NCI-H524 (cell line): ENCODE measurements at regions not wholly inside any gene's neighbourhood (a gene's known extent, or its start where the extent isn't known, plus 50 kb on each side); places are given as distances from the start of the nearest gene placed in this dataset.
"Not testable (repeated sequence)": the region's sequence is repeated elsewhere in the genome, so short reads cannot be mapped to it uniquely, and the experiment has no call there.

ENCODE experiments used
- DNase-seq, 2 experiments: peaks; one replicate each; lab custom pipeline; 2025; lab: John Stamatoyannopoulos, UW

DNA sequence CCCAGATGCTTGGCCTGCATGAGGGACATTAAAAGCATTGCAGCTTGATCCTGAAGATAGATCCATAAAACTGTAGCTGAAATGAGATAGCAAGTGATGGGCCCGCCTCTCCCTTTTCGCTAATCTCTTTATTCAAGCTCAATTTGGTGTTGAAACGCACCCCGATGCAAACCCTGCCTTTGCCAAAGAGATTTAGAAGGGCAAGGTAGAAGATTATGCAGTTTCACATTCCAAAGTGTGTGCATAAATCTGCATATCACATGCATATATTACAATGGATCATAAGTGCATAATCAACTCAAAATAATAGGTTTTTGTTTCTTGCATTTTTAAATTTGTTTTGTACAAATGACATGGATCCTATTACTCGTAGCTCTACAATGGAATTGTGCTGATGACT, 80.1 kb upstream of the SHANK2 start:
- DNase-seq = no peak

- DNase-seq = no peak
Observed at GRCh38 chr11:71332046-71332445, 79.7 kb upstream of the SHANK2 start.

DNA sequence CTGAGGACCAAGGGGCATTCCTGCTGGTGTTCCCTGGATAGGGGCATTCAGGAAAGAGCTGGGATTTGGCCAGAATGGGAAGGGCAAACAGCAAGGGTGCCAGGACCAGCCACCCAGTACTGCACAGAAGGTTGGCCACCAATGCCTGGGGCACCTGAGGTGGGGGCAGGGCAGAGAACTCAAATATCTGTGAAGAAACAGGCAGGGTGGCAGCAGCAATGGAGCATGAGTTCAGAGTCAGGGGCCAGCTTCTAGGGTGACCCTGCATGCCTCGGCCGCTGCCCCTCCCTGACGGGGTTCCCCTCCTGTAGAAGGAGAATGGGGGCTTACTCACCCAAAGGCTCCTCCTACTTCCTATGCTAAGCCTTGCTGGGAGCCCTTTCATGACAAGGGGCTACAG, 79.3 kb upstream of the SHANK2 start:
- no peak for DNase-seq

GRCh38 chr11:71330996-71331395, 78.6 kb upstream of the SHANK2 start:
- DNase-seq = no peak

DNA sequence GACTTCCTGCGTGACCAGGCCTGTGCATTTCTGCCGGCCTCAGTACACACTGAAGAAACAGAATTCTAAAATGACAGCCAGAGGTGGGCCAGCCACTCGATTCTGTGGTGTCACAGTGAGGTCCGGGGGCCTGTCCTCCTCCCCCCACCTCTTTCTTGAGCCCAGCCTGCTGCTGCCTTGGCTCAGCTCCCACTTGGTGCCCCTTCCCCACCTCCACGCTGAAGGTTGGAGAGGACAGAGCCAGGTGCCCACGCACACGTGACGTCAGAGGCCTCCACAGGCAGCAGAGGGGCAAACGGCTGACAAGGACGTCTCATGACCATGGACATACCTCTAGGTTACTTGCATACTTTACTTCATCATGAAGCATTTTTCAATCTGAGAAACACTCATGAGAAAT, 78.0 kb upstream of the SHANK2 start:
- DNase-seq = no peak

- no peak for DNase-seq
Observed at GRCh38 chr11:71329786-71330185, 77.4 kb upstream of the SHANK2 start.

DNA sequence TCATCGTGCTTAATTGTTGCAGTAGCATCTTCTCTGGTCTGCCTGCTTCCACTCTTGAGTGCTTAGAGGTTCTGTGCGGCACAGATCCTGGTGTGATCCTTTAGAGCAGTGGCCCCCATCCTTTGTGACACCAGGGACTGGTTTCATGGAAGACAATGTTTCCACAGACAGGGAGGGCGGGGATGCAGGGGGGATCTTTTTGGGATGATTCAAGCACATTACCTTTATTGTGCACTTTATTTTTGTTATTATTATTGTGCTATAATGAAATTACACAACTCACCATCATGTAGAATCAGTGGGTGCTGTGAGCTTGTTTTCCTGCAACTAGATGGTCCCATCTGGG, 76.8 kb upstream of the SHANK2 start:
- DNase-seq = no peak

DNA sequence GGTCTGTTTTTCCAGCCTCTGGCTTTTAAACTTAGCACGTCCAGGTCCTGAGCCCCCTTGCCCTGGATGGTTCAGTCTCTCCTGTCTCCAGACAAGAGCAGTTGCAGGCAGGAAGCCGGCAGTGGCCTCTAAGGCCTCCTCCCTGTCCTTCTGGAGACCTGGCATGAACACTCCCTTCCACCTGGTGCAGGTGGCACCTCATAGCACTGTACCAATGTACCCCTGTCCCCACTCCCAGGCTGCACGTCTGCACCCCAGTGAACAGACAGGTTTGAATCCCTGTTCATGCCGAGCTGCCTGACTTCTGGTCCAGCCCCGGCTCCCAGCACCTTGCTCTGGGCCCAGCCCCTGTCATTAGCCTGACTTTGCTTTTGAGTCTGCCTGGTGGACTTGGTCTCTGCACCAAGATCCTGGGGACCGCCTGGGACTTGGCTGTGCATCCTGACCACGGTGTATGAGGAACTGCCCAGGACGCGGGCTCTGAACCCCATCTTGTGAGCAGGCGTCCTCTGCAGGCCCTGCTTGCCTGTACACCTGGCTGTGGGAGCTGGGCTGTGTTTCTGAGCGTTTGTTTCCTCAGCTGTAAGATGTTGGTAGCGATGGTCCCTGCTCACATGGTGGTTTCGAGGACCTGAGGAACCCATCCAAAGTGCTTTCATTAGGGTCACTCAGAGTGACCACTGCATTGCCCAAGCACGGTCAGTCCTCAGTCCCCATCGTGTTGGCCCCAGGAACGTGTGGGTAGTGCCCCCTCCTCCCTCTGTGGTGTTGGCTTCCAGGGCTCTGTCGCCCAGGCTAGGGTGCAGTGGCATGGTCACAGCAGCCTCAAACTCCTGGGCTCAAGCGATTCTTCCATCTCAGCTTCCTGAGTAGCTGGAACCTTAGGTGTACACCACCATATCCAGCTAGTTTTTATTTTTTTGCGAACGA, 75.0 kb upstream of the SHANK2 start:
- no peak for DNase-seq

DNA sequence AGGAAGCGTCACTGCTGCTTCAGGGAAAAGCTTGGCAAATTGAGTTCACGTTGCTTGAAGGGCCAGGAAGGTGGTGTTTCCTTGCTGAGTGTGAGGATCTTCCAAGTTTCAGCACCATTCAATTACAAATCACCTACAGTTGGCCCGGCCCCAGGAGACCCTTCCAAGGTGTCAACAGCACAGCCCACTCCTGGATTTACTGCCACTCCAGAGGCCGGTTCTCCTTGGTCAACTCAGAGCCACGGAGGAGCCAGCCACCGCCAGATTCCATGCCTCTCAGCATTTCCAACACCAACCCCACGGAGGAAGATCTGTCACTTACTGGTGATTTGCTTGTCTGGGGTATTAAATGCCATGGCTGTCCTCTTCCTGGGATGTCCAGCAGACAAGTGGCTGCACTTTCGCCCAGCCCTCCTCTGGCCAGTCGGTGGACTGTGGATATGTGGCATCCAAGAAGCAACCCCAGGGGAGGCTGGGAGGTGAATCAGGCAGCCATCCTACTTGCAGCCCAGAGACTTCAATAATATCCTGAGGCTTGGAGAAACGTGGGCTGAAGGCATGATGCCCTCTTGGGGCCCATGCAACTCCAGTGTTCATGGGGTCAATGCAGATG, 74.1 kb upstream of the SHANK2 start:
- DNase-seq = no peak

- DNase-seq = no peak
Observed at GRCh38 chr11:71325418-71326327, 73.3 kb upstream of the SHANK2 start.

GRCh38 chr11:71324788-71325417, 72.5 kb upstream of the SHANK2 start:
- DNase-seq = no peak

DNA sequence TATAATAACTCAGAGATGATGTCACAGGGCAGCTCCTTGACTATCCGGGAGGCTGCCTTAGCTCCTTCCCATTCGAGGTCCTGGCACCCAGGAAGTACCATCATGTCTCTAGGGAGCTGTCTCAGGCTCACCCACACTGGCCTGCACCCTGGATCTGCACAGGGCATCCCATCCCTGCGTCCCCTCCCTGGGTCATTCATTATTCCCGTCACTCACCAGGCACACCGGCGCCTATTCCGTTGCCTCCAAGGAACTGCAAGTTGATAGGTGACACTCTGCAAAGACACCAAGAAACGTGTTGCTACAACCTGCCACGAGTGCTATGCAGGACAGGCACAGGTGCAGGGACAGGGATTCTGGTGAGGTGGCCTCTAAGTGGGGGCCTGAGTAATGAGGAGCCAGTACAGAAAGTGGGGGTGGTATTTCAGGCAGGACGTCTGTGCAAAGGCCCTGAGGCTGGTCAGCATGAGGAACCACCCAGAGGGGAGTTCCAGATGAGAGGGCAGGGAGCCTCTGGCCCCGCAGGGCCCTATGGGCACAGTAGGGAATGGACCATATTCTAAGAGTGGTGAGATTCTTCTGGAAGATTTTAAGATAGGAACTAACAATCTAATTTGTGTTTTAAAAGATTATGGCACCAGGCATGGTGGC, 71.6 kb upstream of the SHANK2 start:
- DNase-seq = no peak

- DNase-seq = no peak
Observed at GRCh38 chr11:71322861-71323582, 70.6 kb upstream of the SHANK2 start.

GRCh38 chr11:71322192-71322735, 69.9 kb upstream of the SHANK2 start:
- no peak for DNase-seq

DNA sequence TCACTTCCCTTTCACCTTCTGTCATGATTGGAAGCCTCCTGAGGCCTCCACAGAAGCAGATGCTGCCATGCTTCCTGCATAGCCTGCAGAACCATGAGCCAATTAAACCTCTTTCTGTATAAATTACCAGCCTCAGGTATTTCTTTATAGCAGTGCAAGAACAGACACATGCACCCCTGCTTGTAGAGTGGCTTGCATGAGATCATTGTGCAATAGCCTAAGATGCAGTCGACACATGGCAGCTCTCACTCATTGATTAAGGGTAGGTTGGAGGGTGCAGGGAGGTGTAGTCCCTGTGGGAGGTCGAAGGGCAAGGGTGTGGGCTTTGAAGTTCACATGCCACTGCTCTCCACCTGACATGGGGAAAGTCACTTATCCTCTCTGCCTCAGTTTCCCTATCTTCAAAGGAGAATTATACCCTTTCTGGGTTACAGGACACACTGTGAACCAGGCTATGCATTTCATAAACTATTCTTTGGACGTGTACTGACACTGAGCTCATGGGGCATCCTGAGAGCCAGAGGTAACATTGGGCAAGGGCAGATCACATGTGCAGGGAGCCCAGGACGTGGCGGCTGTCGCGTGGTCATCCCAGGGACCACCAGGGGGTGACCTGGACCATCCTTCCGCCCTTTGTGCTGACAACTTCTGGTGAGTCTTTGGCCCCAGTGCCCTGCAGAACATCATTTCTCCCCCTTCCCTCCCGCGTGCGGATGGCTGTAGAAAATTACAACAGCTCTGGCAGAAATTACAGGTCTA, 69.2 kb upstream of the SHANK2 start:
- DNase-seq = no peak

DNA sequence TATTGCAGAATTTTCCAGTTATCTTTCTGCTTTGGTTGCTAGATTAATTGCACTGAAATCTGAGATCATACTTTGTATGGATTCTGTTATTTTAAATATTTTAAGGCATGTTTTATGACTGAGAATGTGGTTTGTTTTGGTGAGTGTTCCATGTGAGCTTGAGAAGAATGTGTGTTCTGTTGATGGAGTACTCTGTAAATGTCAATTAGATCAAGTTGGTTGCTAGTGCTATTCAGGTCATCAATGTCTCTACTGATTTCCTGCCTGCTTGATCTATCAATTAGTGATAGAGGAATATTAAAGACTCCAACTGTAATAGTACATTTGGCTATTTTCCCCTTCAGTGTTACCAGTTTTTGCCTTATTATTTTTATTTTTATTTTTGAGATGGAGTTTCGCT, 64.3 kb upstream of the SHANK2 start:
- no peak for DNase-seq

DNA sequence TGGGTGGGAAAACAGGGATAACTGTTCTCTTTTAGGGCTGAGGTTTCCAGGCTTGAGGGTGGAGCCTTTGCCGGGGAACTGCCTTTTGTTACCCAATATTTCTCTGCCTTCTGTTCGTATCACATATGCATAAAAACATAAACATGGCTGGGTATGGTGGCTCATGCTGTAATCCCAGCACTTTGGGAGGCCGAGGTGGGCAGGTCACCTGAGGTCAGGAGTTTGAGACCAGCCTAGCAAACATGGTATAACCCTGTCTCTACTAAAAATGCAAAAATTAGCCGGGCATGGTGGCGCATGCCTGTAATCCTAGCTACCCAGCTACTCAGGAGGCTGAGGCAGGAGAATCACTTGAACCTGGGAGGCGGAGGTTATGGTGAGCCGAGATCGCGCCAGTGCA, 60.2 kb upstream of the SHANK2 start:
- DNase-seq = not testable (repeated sequence)

GRCh38 chr11:71311928-71312510, 59.6 kb upstream of the SHANK2 start:
- DNase-seq = no peak

DNA sequence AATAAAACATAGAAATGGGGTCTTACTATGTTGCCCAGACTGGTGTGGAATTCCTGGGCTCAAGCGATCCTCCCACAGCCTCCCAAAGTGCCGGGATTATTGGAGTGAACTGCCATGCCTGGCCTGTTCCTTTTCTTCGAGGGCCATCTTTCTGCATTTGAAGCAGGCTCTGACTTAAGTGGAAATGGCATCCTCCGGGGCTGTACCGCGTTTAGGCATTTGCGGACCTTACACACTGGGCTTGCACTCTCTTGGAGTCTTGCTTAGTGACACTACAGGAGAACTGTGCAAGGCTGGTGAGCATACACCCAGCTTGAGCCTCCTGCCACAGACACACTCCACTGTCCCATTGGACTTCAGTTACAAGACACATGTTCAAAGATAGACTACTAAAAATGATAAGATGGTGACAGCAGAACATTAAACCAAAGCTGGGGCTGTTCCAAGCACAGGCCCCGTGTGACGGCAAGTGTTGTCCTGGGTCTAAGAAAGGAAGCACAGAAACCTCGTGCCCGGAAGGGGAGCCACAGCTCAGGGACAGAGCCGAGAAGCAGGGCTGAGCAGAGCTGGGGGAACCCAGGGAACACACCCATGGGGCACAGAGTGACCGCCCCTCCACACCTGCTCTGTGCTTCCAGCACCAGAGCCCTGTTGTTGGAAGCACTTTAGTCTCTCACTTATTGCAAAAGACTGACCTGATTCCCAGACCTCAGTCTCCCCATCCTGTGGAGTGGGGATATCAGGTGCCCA, 59.0 kb upstream of the SHANK2 start:
- DNase-seq = no peak
